IMR-90 (cell line): ENCODE measurements at regions not wholly inside any gene's neighbourhood (a gene's known extent, or its start where the extent isn't known, plus 50 kb on each side); places are given as distances from the start of the nearest gene placed in this dataset.

ENCODE experiments used
- ATAC-seq: fragments of 200-7000 bp; cut with Tn5 transposase; 2 replicates; pipeline ENCODE4 v1.9.1; 2020; ENCODE audit warnings: low read depth, mild to moderate bottlenecking, moderate library complexity
- BruUV-seq: library from RNA; stranded (reverse); fragments of 400-500 nt; replicated peaks from 2 replicates; lab custom pipeline; 2021; lab: Mats Ljungman, UMichigan
- CTCF ChIA-PET: fragments of 300-600 bp; formaldehyde crosslinking; extraction: SDS; loops from one replicate; lab custom pipeline; 2021; ENCODE audit warnings: antibody characterized with exemption; lab: Yijun Ruan, JAX
- POLR2A ChIA-PET: fragments of 300-600 bp; sonication (Branson Sonifier 250); formaldehyde crosslinking; loops from one replicate; lab custom pipeline; 2022; ENCODE audit warnings: antibody characterized with exemption; ENCODE audit not compliant: unreplicated experiment; lab: Charles Lee
- DNase-seq: peaks from one replicate; pipeline ENCODE4 v3.0.0; 2013
- H2AFZ ChIP-seq: replicated peaks from 2 replicates; pipeline ENCODE3; 2013; ENCODE audit warnings: low read length, mild to moderate bottlenecking; ENCODE audit not compliant: poor library complexity
- H2AK5ac ChIP-seq: 2 replicates; pipeline ENCODE4 v1.6.1; 2013; ENCODE audit warnings: low read depth, low read length, inconsistent platforms
- H2AK9ac ChIP-seq: replicated peaks from 2 replicates; pipeline ENCODE3; 2013; ENCODE audit warnings: mild to moderate bottlenecking, low read depth, low read length, moderate library complexity; ENCODE audit not compliant: poor library complexity
- H2BK120ac ChIP-seq: 2 replicates; pipeline ENCODE4 v1.6.1; 2013; ENCODE audit warnings: low read depth, low read length, inconsistent platforms
- H2BK15ac ChIP-seq: 3 replicates; pipeline ENCODE4 v1.6.1; 2013; ENCODE audit warnings: low read depth, low read length, inconsistent platforms
- H2BK20ac ChIP-seq: 2 replicates; pipeline ENCODE4 v1.6.1; 2013; ENCODE audit warnings: low read depth, mild to moderate bottlenecking, inconsistent platforms, low read length, moderate library complexity
- H2BK5ac ChIP-seq: 2 replicates; pipeline ENCODE4 v1.6.1; 2013; ENCODE audit warnings: mild to moderate bottlenecking, low read depth, low read length, inconsistent platforms; ENCODE audit not compliant: poor library complexity, severe bottlenecking
- H3K14ac ChIP-seq: replicated peaks from 2 replicates; pipeline ENCODE4 v1.6.1; 2013; ENCODE audit warnings: low read depth, low read length, inconsistent platforms
- H3K18ac ChIP-seq: 2 replicates; pipeline ENCODE4 v1.6.1; 2013; ENCODE audit warnings: low read depth, low read length, control low read depth
- H3K23ac ChIP-seq: 2 replicates; pipeline ENCODE4 v1.6.1; 2013; ENCODE audit warnings: low read depth, low read length, inconsistent platforms
- H3K27ac ChIP-seq: 2 replicates; pipeline ENCODE4 v1.5.1; 2013; ENCODE audit warnings: mild to moderate bottlenecking, control low read depth, low read length; ENCODE audit not compliant: insufficient read depth
- H3K27me3 ChIP-seq: 2 replicates; pipeline ENCODE4 v1.6.1; 2013; ENCODE audit warnings: low read length; ENCODE audit not compliant: control insufficient read depth, insufficient read depth
- H3K36me3 ChIP-seq: 2 replicates; pipeline ENCODE4 v1.6.1; 2013; ENCODE audit warnings: low read length, mixed read lengths; ENCODE audit not compliant: control insufficient read depth, insufficient read depth
- H3K4ac ChIP-seq: 2 replicates; pipeline ENCODE4 v1.6.1; 2013; ENCODE audit warnings: low read depth, low read length, inconsistent platforms
- H3K4me1 ChIP-seq: 2 replicates; pipeline ENCODE4 v1.6.1; 2013; ENCODE audit warnings: low read length, mixed read lengths; ENCODE audit not compliant: control insufficient read depth, insufficient read depth
- H3K4me2 ChIP-seq: 2 replicates; pipeline ENCODE4 v1.6.1; 2013; ENCODE audit warnings: low read depth, mild to moderate bottlenecking, control low read depth, low read length, moderate library complexity
- H3K4me3 ChIP-seq: 2 replicates; pipeline ENCODE4 v1.5.1; 2013; ENCODE audit warnings: low read depth, mild to moderate bottlenecking, control low read depth, low read length, moderate library complexity; ENCODE audit not compliant: insufficient read depth
- H3K56ac ChIP-seq: 2 replicates; pipeline ENCODE4 v1.6.1; 2013; ENCODE audit warnings: low read length, inconsistent platforms; ENCODE audit not compliant: insufficient read depth; ENCODE audit errors: extremely low read depth
- H3K79me1 ChIP-seq, 2 experiments: 2 replicates each; pipeline ENCODE4 v1.6.1; 2013; ENCODE audit warnings: low read length in 2 of 2, inconsistent platforms in 1 of 2, low read depth in 1 of 2
- H3K9ac ChIP-seq: 2 replicates; pipeline ENCODE4 v1.6.1; 2013; ENCODE audit warnings: low read depth, low read length, control low read depth
- H3K9me1 ChIP-seq: 2 replicates; pipeline ENCODE4 v1.6.1; 2013; ENCODE audit warnings: low read length, inconsistent platforms; ENCODE audit not compliant: insufficient read depth
- H3K9me3 ChIP-seq: 2 replicates; pipeline ENCODE4 v1.6.1; 2013; ENCODE audit warnings: low read length; ENCODE audit not compliant: control insufficient read depth, insufficient read depth
- H4K20me1 ChIP-seq: 2 replicates; pipeline ENCODE4 v1.6.1; 2013; ENCODE audit warnings: low read length, inconsistent platforms; ENCODE audit not compliant: insufficient read depth
- H4K5ac ChIP-seq: 2 replicates; pipeline ENCODE4 v1.6.1; 2013; ENCODE audit warnings: mild to moderate bottlenecking, low read depth, low read length, control low read depth
- H4K8ac ChIP-seq, 2 experiments: 2 replicates each; pipeline ENCODE4 v1.6.1; 2013; ENCODE audit warnings: low read depth in 2 of 2, low read length in 2 of 2, control low read depth in 1 of 2, inconsistent platforms in 1 of 2
- H4K91ac ChIP-seq: 2 replicates; pipeline ENCODE4 v1.6.1; 2013; ENCODE audit warnings: low read depth, low read length, inconsistent platforms; ENCODE audit not compliant: insufficient read depth
- CEBPB ChIP-seq: IDR thresholded peaks from 2 replicates; pipeline ENCODE4 v1.6.1; 2012; ENCODE audit warnings: low read depth, low read length, improper control_type of control experiment
- WGBS, 2 experiments: methylation state at CpG; one replicate each; pipeline versions ENCODE4 v1.1.5 to v1.1.7; 2013; ENCODE audit warnings: missing lambda C conversion rate in 2 of 2; ENCODE audit not compliant: insufficient read length in 1 of 2; ENCODE audit errors: extremely low coverage in 2 of 2; 5-methylcytosine and 5-hydroxymethylcytosine counted together
- dilution Hi-C: fragments of 300-500 bp; cut with HindIII; formaldehyde crosslinking; loops from one replicate; pipeline ENCODE4 v1.14.3; 2018; ENCODE audit warnings: low sequenced_read_pairs; ENCODE audit not compliant: unreplicated experiment
- in situ Hi-C: fragments of 300-500 bp; cut with MboI; formaldehyde crosslinking; loops from 3 replicates; pipeline ENCODE4 v1.14.3; 2019; ENCODE audit warnings: low sequenced_read_pairs, inconsistent platforms, mixed read lengths
- intact Hi-C: fragments of 100-400 bp; cut with micrococcal nuclease; formaldehyde crosslinking; loops from 2 replicates; pipeline ENCODE4 v1.10.0; 2022

DNA sequence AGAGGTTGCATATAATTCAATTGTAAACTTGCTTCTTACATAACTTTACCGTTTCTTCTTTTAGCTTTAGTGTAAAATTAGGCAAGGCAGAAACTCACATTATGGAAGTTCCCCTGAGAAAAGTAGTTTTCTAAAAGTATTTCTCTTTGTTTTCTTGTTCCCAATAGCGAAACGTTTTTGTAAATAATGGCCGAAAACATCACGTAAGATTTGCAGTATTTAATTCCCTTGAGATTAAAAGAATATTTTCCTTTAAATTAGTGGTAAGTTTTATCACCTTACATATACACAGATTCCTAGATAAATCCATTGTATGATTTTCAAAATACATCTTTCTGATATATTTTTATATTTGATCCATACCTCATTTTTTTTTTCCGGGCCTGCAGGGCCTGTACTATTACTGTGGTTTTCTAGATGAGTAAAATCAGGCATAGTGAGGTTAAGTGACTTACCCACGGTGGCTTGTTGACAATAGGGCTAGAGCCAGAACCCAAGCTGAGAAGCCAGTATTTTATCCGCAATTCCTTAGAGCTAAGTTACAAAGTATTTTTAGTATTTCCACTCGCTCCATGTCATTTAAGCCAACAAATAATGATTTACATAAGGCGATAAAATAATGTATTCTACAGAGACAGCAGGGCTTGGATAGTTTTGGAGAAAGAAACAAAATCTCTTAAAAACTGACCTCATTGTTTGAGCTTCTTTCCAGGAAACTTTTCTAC, 82.2 kb upstream of the VEGFC start:
- no peak for TF ChIP-seq CEBPB
- Histone ChIP-seq H3K23ac (no peak overlapping the region), H4K91ac (no peak overlapping the region), H3K79me1 (no peaks in the 10 kb centered on the region; a peak in 1 of 4 replicates), H3K4me1 (no peaks in the 10 kb centered on the region), H2AK9ac (no peak overlapping the region), H3K4me3 (no peak overlapping the region), H4K8ac (no peak overlapping the region), H3K4ac (no peak overlapping the region), H2BK20ac (no peak overlapping the region), H3K56ac (no peak overlapping the region), H3K9me1 (no peaks in the 10 kb centered on the region), H3K27me3 (no peaks in the 10 kb centered on the region), H4K20me1 (no peaks in the 10 kb centered on the region), H2BK15ac (no peak overlapping the region), H3K9ac (no peak overlapping the region), H2BK120ac (no peak overlapping the region), H3K27ac (no peak overlapping the region), H3K4me2 (no peak overlapping the region), H4K5ac (no peak overlapping the region), H3K9me3 (no peaks in the 10 kb centered on the region), H2BK5ac (no peak overlapping the region), H3K36me3 (no peaks in the 10 kb centered on the region), H2AFZ (no peak overlapping the region), H3K18ac (no peak overlapping the region), H3K14ac (no peak overlapping the region), H2AK5ac (no peak overlapping the region)
- in situ Hi-C loops (no loop called here), intact Hi-C loops (no loop called here), dilution Hi-C loops (no loop called here)
- no peak for DNase-seq
- ChIA-PET POLR2A (no interaction called here), CTCF (interaction anchor here (0.6 kb wide), 1 partner anchor 8 kb away, joined by 3 read pairs; no protein-coding TSS in a partner anchor)
- no CpG with 5 or more reads among the region's 10 CpGs for whole genome bisulfite sequencing, 2 experiments
- no peak for ATAC-seq
- no TSS peak for BruUV-seq
